HS-5 (cell line): ENCODE measurements at regions not wholly inside any gene's neighbourhood (a gene's known extent, or its start where the extent isn't known, plus 50 kb on each side); places are given as distances from the start of the nearest gene placed in this dataset.

Experiments used
- DNase-seq: peaks from one replicate; pipeline ENCODE4 v3.0.0-alpha.2; 2012; ENCODE audit warnings: low read depth

DNA sequence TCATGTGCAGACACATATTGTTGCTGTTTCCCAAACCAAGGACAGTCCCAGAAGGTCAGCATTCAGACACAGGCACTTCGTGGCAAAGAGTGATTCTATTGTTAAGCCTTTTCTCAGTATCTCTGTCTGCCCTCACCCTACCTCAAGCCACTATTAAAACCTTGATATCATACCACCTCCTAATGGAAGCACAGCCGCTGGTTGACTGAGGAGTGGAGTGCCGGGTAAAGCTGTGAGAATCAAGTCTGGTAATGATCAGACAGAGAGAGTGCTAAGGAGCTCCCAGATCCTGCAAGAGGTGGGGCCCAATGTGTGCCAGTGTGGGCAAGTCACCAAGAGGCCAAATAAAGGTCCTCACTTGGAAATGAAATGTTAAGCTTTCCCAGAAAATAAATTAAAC lies 819.5 kb downstream of the BCL11A start:
- DNase-seq = no peak

DNA sequence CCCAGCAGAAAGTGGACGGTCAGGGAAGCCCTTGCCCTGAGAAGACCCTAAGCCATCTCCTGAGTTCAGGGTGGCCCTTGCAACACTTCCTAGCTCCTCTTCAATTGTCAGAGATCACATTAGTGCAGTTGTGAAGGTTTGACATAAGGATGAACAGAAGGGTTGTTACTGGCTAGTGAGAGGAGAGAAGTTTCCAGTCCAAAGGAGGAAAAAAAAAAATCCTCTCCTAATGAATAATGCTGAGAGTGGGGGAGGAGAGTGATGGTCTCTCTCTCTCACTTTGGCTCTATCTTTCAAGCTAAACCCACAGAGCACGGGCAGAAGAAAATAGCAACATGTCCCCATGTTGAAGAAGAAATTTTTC lies 819.9 kb downstream of the BCL11A start:
- no peak for DNase-seq

- DNase-seq = no peak
Observed at GRCh38 chr2:59732871-59733566, 820.4 kb downstream of the BCL11A start.

- DNase-seq = no peak
Observed at GRCh38 chr2:59727121-59727590, 826.3 kb downstream of the BCL11A start.

- DNase-seq = no peak
Observed at GRCh38 chr2:59726228-59727120, 827.0 kb downstream of the BCL11A start.

DNA sequence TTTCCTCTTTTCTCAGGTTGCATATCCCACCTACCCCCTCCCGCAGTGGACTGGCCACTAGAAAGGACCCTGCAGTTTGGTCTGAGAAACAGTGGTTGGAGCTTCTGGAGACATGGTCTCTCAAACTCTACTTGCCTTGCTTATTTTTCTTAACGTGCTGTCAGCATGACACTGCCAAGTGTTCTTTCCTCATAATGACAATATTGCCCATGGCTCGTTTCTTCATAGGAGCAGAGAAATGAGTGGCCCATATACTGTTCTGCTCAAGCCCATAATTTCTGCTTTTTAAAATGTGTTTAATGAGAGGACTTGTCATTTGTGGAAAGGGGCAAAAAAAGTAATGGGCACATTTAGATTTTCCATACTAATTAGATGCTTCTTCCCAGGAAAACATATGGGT lies 828.7 kb downstream of the BCL11A start:
- no peak for DNase-seq

DNA sequence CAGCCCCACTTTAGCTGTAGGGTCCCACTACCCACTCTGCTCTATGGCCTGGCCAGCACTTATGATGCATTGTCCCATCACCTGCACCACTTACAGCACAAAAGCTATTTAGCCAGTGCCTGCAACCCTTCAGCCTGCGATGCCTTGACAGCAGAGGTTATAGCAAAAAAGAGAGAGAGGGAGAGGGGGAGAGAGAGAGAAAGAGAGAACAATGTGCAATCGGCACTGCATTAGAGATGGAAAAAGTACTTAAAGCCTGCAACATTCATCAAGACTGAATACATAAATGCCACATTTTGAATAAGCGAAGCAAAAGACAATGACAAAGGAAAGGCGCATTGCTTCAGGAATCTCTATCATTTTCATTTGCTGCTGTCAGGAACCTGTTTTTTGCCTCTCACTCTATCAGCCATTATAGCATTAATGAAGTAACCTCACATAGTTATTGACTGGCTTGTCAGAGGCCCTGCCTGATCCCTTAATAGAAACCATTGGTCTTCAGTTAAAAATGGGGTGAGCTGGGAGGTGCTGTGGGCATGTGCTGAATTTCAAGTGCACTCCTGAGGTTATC lies 833.1 kb downstream of the BCL11A start:
- no peak for DNase-seq

DNA sequence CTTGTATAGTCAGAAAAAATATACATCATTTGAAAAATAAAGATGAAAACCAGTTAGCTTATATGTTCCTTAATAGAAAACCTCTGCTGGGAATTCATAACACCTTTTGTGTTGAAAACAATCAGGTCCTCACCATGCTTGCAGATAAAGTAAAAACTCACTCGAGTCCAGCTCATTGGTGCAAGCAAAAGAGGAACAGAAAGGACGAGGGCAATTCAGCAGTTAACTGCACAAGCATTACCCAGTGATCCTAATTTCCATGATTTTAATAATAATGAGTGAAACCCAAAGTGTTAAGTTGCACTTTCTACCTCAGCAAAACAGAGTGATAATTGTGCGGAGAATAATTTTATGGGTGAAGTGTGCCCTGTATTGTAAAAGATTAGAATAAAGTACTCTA lies 839.9 kb downstream of the BCL11A start:
- DNase-seq = no peak

- DNase-seq = no peak
Observed at GRCh38 chr2:59711121-59711520, 842.3 kb downstream of the BCL11A start.

DNA sequence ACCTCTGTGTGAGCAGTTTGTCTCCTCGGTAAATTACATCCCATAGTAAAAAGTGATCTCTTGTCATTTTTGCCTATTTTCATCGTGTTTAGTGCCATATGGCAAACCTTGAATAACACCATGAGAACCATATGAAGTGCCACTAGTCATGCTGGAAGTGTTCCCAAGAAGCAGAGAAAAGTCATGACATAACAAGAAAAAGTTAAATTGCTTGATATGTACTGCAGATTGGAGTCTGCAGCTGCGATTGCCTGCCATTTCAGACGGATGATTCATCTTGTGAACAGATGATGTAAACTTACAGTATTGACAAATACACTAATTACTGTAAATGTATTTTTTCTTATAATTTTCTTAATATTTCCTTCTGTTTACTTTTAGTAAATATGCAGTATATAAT lies 846.7 kb downstream of the BCL11A start:
- DNase-seq = no peak

- DNase-seq = no peak
Observed at GRCh38 chr2:59703796-59704195, 849.7 kb downstream of the BCL11A start.

- DNase-seq = no peak
Observed at GRCh38 chr2:59702026-59702425, 851.4 kb downstream of the BCL11A start.

DNA sequence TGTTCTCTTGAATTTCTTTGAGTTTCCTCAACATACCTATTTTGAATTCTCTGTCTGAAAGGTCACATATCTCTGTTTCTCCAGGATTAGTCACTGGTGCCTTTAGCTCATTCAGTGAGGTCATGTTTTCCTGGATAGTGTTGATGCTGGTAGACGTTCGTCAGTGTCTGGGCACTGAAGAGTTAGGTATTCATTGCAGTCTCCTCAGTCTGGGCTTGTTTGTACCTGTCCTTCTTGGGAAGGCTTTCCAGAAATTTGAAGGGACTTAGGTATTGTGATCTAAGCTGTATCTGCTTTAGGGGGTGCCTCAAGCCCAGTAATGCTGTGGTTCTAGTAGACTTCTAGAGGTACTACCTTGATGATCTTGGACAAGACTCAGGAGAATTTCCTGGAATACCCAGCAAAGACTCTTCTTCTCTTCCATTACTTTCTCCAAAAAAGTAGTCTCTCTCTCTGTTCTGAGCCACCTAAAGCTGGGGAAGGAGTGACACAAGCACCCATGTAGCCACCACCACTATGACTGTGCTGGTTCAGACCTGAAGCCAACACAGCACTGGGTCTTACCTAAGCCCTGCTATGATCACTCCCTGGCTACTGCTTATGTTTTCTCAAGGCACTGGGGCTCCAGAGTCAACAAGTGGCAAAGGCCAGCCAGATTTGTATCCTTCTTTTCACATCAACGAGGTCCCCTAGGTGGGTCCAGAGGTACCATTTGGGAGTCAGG lies 852.0 kb downstream of the BCL11A start:
- no peak for DNase-seq

GRCh38 chr2:59694176-59694575 lies 859.3 kb downstream of the BCL11A start:
- no peak for DNase-seq

DNA sequence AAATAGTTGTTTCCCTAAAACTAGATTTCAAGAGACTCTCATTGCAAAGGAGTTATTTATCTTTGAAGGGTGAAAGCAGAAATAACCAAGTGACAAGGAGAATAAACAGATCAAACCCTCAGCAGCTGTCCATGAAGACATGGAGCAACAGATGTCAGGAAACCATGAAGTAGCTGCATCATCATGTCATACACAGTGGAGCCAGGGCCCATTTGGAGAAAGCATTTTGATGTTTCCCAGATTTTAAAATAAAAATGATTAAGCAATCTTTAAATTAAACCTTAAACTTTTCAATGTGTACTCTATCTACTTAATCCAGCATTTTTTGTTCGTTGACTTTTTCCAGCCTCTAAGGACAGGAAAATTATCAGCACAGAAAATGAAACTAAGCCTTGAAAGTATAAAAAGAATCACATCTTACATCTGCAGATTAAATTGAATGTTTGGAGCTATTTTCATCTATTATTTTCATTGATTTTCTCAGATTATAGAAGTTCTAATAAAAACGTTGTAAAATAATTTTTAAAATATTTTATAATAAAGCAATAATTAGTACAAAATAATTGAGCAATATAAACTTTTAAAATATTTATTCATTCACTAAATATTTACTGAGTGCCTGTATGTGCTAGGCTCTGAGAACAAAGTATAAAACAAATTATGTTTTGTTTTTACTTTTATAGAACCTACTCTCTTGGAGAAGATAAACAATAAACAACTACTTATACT lies 860.1 kb downstream of the BCL11A start:
- DNase-seq = no peak

GRCh38 chr2:59691518-59692190 lies 861.8 kb downstream of the BCL11A start:
- no peak for DNase-seq

DNA sequence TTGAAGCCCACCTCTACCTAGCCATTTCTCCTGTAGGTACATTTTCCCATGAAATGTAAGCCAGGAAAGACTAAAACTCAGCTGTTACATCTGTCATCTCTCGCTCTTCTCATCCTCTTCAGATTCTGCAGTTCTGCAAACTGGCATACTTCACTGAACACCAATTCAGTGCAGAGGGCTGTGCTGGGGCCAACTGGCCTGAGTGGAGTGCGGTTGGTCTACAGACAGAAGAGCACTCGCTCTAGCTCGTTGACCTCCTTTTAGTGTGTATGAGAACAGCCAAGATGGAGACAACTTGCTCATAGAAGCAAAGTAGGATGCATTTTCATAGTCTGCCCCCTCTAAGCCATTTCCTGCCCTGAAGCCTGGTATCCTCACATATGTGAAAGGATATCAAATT lies 862.6 kb downstream of the BCL11A start:
- DNase-seq = no peak

GRCh38 chr2:59684771-59685166 lies 868.7 kb downstream of the BCL11A start:
- DNase-seq = no peak

GRCh38 chr2:59684116-59684770 lies 869.2 kb downstream of the BCL11A start:
- no peak for DNase-seq

DNA sequence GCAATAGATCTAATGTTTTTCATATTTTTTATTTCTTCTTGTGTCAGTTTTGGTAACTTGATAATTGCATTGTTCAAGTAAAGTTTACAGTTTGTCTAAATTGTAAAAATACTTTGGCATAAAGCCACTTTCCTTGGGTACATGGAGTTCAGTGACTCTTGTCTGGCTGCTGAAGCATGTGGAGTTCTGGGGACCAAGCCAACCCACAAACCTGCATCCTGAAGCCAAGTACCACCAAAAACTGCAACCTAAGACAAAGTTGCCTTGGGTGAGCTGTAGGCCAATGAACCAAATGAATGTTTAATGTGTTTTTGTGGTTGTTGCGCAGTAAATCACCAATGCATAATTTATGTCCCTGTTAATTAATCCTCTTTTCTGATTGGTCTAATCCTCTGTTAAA lies 872.6 kb downstream of the BCL11A start:
- DNase-seq = no peak

DNA sequence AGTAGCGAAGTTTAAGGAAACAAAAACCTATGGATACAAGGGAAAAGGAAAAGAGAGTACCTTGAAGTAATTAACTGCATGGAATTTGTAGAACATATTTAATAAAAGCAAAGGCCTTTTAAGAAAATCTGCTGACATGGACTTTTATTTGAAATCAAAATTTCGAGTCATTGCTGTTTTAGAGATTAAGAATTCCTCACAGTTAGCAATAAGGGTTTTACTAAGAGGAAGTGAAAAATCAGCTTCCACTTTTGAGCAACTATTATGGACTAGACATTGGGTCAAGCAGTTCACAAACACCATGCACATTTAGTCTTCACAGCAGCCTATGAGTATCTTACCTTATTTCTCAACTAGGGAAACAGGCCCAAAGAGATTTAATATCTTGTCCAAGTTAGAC lies 876.3 kb downstream of the BCL11A start:
- DNase-seq = no peak
